SK-N-SH treated with all-trans-retinoic acid at 6 μM for 48 hours (cell line): ENCODE measurements at regions not wholly inside any gene's neighbourhood (a gene's known extent, or its start where the extent isn't known, plus 50 kb on each side); places are given as distances from the start of the nearest gene placed in this dataset.

Experiments used
- ATAC-seq: fragments of 200-7000 bp; cut with Tn5 transposase; 3 replicates; pipeline ENCODE4 v1.9.1; 2020; ENCODE audit warnings: mild to moderate bottlenecking, moderate library complexity
- ARNTL ChIP-seq: fragments of 450-650 bp; formaldehyde crosslinking; IDR thresholded peaks from 2 replicates; pipeline ENCODE4 v1.5.0; 2020; ENCODE audit warnings: low read depth, mild to moderate bottlenecking, moderate library complexity, borderline replicate concordance
- BACH2 ChIP-seq: fragments of 250-450 bp; sonication (Bioruptor Pico); IDR thresholded peaks from 2 replicates; pipeline ENCODE4 v1.9.0; 2021; ENCODE audit warnings: mild to moderate bottlenecking, borderline replicate concordance
- CREB5 ChIP-seq: fragments of 250-450 bp; sonication (Bioruptor Pico); IDR thresholded peaks from 2 replicates; pipeline ENCODE4 v1.5.1; 2020; ENCODE audit warnings: low read depth, mild to moderate bottlenecking, moderate library complexity
- CSDC2 ChIP-seq: fragments of 250-450 bp; sonication (Bioruptor Pico); IDR thresholded peaks from 2 replicates; pipeline ENCODE4 v1.5.0; 2020; ENCODE audit warnings: mild to moderate bottlenecking, moderate library complexity
- ESRRG ChIP-seq: fragments of 250-450 bp; sonication (Bioruptor Pico); IDR thresholded peaks from 2 replicates; pipeline ENCODE4 v1.6.1; 2021; ENCODE audit warnings: mild to moderate bottlenecking
- GLIS3 ChIP-seq: fragments of 250-450 bp; sonication (Bioruptor Pico); IDR thresholded peaks from 2 replicates; pipeline ENCODE4 v1.5.0; 2020; ENCODE audit warnings: mild to moderate bottlenecking, moderate library complexity
- ISL1 ChIP-seq: fragments of 250-450 bp; sonication (Bioruptor Pico); IDR thresholded peaks from 2 replicates; pipeline ENCODE4 v2.1.2; 2022; ENCODE audit warnings: mild to moderate bottlenecking, moderate library complexity
- OSR1 ChIP-seq: fragments of 250-450 bp; sonication (Bioruptor Pico); IDR thresholded peaks from 2 replicates; pipeline ENCODE4 v1.8.0; 2022; ENCODE audit warnings: moderate library complexity, mild to moderate bottlenecking, inconsistent platforms
- PPARA ChIP-seq: fragments of 250-450 bp; sonication (Bioruptor Pico); IDR thresholded peaks from 2 replicates; pipeline ENCODE4 v1.5.0; 2020; ENCODE audit warnings: mild to moderate bottlenecking, borderline replicate concordance
- RARB ChIP-seq: fragments of 250-450 bp; sonication (Bioruptor Pico); IDR thresholded peaks from 2 replicates; pipeline ENCODE4 v1.8.0; 2021; ENCODE audit warnings: mild to moderate bottlenecking, moderate library complexity
- SNAI2 ChIP-seq: fragments of 250-450 bp; sonication (Bioruptor Pico); IDR thresholded peaks from 2 replicates; pipeline ENCODE4 v1.5.0; 2020; ENCODE audit warnings: mild to moderate bottlenecking, moderate library complexity
- TCF4 ChIP-seq: fragments of 250-450 bp; sonication (Bioruptor Pico); IDR thresholded peaks from 2 replicates; pipeline ENCODE4 v1.8.0; 2021; ENCODE audit warnings: mild to moderate bottlenecking, moderate library complexity, borderline replicate concordance
- TOX ChIP-seq: fragments of 250-450 bp; sonication (Bioruptor Pico); IDR thresholded peaks from 2 replicates; pipeline ENCODE4 v1.8.0; 2021; ENCODE audit warnings: mild to moderate bottlenecking, moderate library complexity, borderline replicate concordance
- ZC3H10 ChIP-seq: fragments of 250-450 bp; sonication (Bioruptor Pico); IDR thresholded peaks from 2 replicates; pipeline ENCODE4 v1.5.1; 2021; ENCODE audit warnings: mild to moderate bottlenecking, moderate library complexity
- ZFP3 ChIP-seq: fragments of 250-450 bp; sonication (Bioruptor Pico); IDR thresholded peaks from 2 replicates; pipeline ENCODE4 v1.5.0; 2020; ENCODE audit warnings: mild to moderate bottlenecking, moderate library complexity
- ZFP30 ChIP-seq: fragments of 450-650 bp; formaldehyde crosslinking; IDR thresholded peaks from 2 replicates; pipeline ENCODE4 v1.5.0; 2022; ENCODE audit warnings: mild to moderate bottlenecking, moderate library complexity
- ZNF565 ChIP-seq: fragments of 450-650 bp; formaldehyde crosslinking; conservative IDR thresholded peaks from 2 replicates; pipeline ENCODE4 v1.5.0; 2020; ENCODE audit warnings: low read depth, mild to moderate bottlenecking, moderate library complexity
- ZNF70 ChIP-seq: fragments of 450-650 bp; formaldehyde crosslinking; IDR thresholded peaks from 2 replicates; pipeline ENCODE4 v1.5.0; 2020; ENCODE audit warnings: mild to moderate bottlenecking, moderate library complexity
- ZNF8 ChIP-seq: fragments of 450-650 bp; formaldehyde crosslinking; IDR thresholded peaks from 2 replicates; pipeline ENCODE4 v1.5.0; 2020; ENCODE audit warnings: mild to moderate bottlenecking, moderate library complexity
- TF ChIP-seq, protein P1 (sequence below): fragments of 250-450 bp; sonication (Bioruptor Pico); IDR thresholded peaks from 2 replicates; pipeline ENCODE4 v1.8.0; 2020; ENCODE audit warnings: mild to moderate bottlenecking, moderate library complexity, borderline replicate concordance
- TF ChIP-seq, protein P2 (sequence below): fragments of 250-450 bp; sonication (Bioruptor Pico); IDR thresholded peaks from 2 replicates; pipeline ENCODE4 v1.5.1; 2021; ENCODE audit warnings: mild to moderate bottlenecking, moderate library complexity
- TF ChIP-seq, protein P3 (sequence below): fragments of 250-450 bp; sonication (Bioruptor Pico); IDR thresholded peaks from 2 replicates; pipeline ENCODE4 v1.5.0; 2020; ENCODE audit warnings: mild to moderate bottlenecking, moderate library complexity

DNA sequence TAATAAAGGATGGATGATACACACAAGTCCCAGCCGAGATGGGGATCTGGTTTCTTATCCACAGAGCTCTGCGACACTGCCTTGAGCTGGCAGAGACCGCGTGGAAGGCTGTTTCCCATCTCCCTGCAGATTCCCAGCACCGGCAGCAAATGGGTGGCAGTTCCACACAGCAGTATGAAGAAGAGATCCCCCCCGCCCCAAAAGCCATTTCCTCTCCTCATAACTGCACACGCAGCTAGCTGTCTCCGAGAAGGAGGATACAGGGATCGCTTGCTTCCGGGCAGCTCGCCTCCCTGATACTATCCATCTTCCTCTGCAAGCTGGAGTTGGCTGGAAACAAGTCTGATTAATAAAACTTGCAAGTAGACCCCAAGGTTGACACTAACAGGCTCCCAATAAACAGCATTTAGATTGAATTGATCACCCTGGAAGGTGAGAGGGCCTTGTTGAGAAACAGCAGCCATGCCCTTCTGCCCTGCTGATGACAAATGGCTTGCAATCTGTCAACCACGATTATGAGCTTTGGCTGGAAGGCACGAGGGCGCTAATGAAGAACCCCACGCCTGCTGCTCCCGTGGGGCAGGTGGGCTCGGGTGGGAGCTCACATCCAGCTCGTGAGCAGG is 642.3 kb downstream of the AJAP1 start:
- TF ChIP-seq SNAI2 (CRISPR knock-in tag) (no peak), ZFP3 (CRISPR knock-in tag) (no peak), CSDC2 (CRISPR knock-in tag) (no peak), TCF4 (CRISPR knock-in tag) (no peak), BACH2 (CRISPR knock-in tag) (no peak), GLIS3 (CRISPR knock-in tag) (no peak), PPARA (CRISPR knock-in tag) (no peak), TOX (no peak), CREB5 (CRISPR knock-in tag) (no peak), ZFP30 (no peak), ZNF8 (CRISPR knock-in tag) (no peak), ZNF565 (CRISPR knock-in tag) (no peak), RARB (CRISPR knock-in tag) (no peak), ZC3H10 (no peak), ARNTL (CRISPR knock-in tag) (no peak)
- TF ChIP-seq, protein P1, sequence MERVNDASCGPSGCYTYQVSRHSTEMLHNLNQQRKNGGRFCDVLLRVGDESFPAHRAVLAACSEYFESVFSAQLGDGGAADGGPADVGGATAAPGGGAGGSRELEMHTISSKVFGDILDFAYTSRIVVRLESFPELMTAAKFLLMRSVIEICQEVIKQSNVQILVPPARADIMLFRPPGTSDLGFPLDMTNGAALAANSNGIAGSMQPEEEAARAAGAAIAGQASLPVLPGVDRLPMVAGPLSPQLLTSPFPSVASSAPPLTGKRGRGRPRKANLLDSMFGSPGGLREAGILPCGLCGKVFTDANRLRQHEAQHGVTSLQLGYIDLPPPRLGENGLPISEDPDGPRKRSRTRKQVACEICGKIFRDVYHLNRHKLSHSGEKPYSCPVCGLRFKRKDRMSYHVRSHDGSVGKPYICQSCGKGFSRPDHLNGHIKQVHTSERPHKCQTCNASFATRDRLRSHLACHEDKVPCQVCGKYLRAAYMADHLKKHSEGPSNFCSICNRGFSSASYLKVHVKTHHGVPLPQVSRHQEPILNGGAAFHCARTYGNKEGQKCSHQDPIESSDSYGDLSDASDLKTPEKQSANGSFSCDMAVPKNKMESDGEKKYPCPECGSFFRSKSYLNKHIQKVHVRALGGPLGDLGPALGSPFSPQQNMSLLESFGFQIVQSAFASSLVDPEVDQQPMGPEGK = no peak
- TF ChIP-seq, protein P2, sequence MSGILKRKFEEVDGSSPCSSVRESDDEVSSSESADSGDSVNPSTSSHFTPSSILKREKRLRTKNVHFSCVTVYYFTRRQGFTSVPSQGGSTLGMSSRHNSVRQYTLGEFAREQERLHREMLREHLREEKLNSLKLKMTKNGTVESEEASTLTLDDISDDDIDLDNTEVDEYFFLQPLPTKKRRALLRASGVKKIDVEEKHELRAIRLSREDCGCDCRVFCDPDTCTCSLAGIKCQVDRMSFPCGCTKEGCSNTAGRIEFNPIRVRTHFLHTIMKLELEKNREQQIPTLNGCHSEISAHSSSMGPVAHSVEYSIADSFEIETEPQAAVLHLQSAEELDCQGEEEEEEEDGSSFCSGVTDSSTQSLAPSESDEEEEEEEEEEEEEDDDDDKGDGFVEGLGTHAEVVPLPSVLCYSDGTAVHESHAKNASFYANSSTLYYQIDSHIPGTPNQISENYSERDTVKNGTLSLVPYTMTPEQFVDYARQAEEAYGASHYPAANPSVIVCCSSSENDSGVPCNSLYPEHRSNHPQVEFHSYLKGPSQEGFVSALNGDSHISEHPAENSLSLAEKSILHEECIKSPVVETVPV (CRISPR knock-in tag) = no peak
- TF ChIP-seq, protein P3, sequence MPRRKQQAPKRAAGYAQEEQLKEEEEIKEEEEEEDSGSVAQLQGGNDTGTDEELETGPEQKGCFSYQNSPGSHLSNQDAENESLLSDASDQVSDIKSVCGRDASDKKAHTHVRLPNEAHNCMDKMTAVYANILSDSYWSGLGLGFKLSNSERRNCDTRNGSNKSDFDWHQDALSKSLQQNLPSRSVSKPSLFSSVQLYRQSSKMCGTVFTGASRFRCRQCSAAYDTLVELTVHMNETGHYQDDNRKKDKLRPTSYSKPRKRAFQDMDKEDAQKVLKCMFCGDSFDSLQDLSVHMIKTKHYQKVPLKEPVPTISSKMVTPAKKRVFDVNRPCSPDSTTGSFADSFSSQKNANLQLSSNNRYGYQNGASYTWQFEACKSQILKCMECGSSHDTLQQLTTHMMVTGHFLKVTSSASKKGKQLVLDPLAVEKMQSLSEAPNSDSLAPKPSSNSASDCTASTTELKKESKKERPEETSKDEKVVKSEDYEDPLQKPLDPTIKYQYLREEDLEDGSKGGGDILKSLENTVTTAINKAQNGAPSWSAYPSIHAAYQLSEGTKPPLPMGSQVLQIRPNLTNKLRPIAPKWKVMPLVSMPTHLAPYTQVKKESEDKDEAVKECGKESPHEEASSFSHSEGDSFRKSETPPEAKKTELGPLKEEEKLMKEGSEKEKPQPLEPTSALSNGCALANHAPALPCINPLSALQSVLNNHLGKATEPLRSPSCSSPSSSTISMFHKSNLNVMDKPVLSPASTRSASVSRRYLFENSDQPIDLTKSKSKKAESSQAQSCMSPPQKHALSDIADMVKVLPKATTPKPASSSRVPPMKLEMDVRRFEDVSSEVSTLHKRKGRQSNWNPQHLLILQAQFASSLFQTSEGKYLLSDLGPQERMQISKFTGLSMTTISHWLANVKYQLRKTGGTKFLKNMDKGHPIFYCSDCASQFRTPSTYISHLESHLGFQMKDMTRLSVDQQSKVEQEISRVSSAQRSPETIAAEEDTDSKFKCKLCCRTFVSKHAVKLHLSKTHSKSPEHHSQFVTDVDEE = no peak
- no peak for ATAC-seq

- ATAC-seq = no peak
- TF ChIP-seq, protein P1 = no peak
- TF ChIP-seq ISL1 (CRISPR knock-in tag) (no peak), TOX (no peak), RARB (CRISPR knock-in tag) (no peak), OSR1 (CRISPR knock-in tag) (no peak), ZFP30 (no peak), ZC3H10 (no peak), ZNF70 (CRISPR knock-in tag) (no peak), ARNTL (CRISPR knock-in tag) (no peak), ESRRG (CRISPR knock-in tag) (no peak), ZNF565 (CRISPR knock-in tag) (no peak), PPARA (CRISPR knock-in tag) (no peak), ZFP3 (CRISPR knock-in tag) (no peak), BACH2 (CRISPR knock-in tag) (no peak)
- TF ChIP-seq, protein P3 = no peak
- TF ChIP-seq, protein P2 (CRISPR knock-in tag) = no peak
These were observed 641.7 kb downstream of the AJAP1 start for GRCh38 chr1:5296095-5296494.
